ENCODE measurements at regions not wholly inside any gene's neighbourhood (a gene's known extent, or its start where the extent isn't known, plus 50 kb on each side); places are given as distances from the start of the nearest gene placed in this dataset.

- no peak overlapping the region for H3K9ac ChIP-seq (ENCODE audit: low read length)
- H3K27ac ChIP-seq (ENCODE audit: low read depth, low read length): no peak overlapping the region
- no peaks in the 10 kb centered on the region for H3K4me1 ChIP-seq (ENCODE audit: insufficient read depth, low read length)
- H4K20me1 ChIP-seq (ENCODE audit: insufficient read depth, low read length): no peaks in the 10 kb centered on the region
- no peaks in the 10 kb centered on the region for H3K79me2 ChIP-seq (ENCODE audit: insufficient read depth, low read length)
- Mint-ChIP-seq H3K27me3 (ENCODE audit: low read depth, unreplicated experiment) (peaks cover 8% of the 10 kb centered on the region), H3K4me1 (ENCODE audit: low read depth, unreplicated experiment) (peaks cover 9% of the 10 kb centered on the region), H3K4me3 (ENCODE audit: unreplicated experiment) (no peak overlapping the region), H3K27ac (ENCODE audit: unreplicated experiment) (no peak overlapping the region), H3K36me3 (ENCODE audit: low read depth, unreplicated experiment) (no peaks in the 10 kb centered on the region), H3K9me3 (ENCODE audit: unreplicated experiment) (peaks cover 5% of the 10 kb centered on the region)
- H3K9me3 ChIP-seq (ENCODE audit: insufficient read depth, low read depth, low read length): peaks cover 2% of the 10 kb centered on the region
- no peak for DNase-seq (ENCODE audit: low read depth)
- H2AFZ ChIP-seq (ENCODE audit: low read depth, low read length): no peak overlapping the region
- H3K4me2 ChIP-seq (ENCODE audit: low read length): no peak overlapping the region
- H3K4me3 ChIP-seq (ENCODE audit: insufficient read depth, low read depth, low read length): no peak overlapping the region
- no peaks in the 10 kb centered on the region for H3K36me3 ChIP-seq (ENCODE audit: insufficient read depth, low read length)
- FAIRE-seq: no peak
- no peaks in the 10 kb centered on the region for H3K27me3 ChIP-seq (ENCODE audit: insufficient read depth, low read length)
- TF ChIP-seq CTCF (IDR thresholded peaks at IDR 0.05; ENCODE audit: insufficient read depth, low read depth, low read length) (no peak), EZH2 (IDR thresholded peaks at IDR 0.05; ENCODE audit: insufficient read depth, low read length) (no peak)
These were observed 364.9 kb downstream of the ICE1 start for GRCh38 chr5:5787373-5787772.

DNA sequence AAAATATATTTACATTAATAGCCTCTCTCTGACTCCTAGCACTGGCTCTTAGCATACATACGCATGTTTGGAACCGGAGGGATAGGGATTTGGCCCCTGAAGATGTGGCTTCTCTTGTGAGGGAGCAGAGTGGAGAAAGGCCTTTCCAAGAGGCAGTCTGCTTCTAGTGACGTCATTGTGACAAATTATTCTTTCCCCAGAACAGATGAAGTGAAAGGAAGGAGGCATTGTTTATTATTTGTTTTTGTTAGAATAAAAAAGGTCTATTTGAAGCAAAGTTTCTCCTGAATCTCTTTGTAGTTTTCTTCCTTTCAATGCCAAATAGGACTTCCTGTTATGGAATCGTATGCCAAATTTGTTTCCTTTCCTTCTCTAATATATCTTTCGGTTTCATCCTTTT is 361.6 kb downstream of the ICE1 start:
- Histone ChIP-seq H3K4me1 (ENCODE audit: insufficient read depth, low read length) (no peaks in the 10 kb centered on the region), H3K4me2 (ENCODE audit: low read length) (no peak overlapping the region), H3K27me3 (ENCODE audit: insufficient read depth, low read length) (no peaks in the 10 kb centered on the region), H2AFZ (ENCODE audit: low read depth, low read length) (no peak overlapping the region), H3K79me2 (ENCODE audit: insufficient read depth, low read length) (no peaks in the 10 kb centered on the region), H4K20me1 (ENCODE audit: insufficient read depth, low read length) (no peaks in the 10 kb centered on the region), H3K27ac (ENCODE audit: low read depth, low read length) (no peak overlapping the region), H3K9ac (ENCODE audit: low read length) (no peak overlapping the region), H3K9me3 (ENCODE audit: insufficient read depth, low read depth, low read length) (peaks cover 5% of the 10 kb centered on the region), H3K4me3 (ENCODE audit: insufficient read depth, low read depth, low read length) (no peak overlapping the region), H3K36me3 (ENCODE audit: insufficient read depth, low read length) (no peaks in the 10 kb centered on the region)
- Mint-ChIP-seq H3K27me3 (ENCODE audit: low read depth, unreplicated experiment) (no peaks in the 10 kb centered on the region), H3K9me3 (ENCODE audit: unreplicated experiment) (peaks cover 5% of the 10 kb centered on the region), H3K4me3 (ENCODE audit: unreplicated experiment) (no peak overlapping the region), H3K27ac (ENCODE audit: unreplicated experiment) (no peak overlapping the region), H3K4me1 (ENCODE audit: low read depth, unreplicated experiment) (no peaks in the 10 kb centered on the region), H3K36me3 (ENCODE audit: low read depth, unreplicated experiment) (no peaks in the 10 kb centered on the region)
- FAIRE-seq (no peak), DNase-seq (ENCODE audit: low read depth) (no peak)
- no peak for TF ChIP-seq CTCF (IDR thresholded peaks at IDR 0.05; ENCODE audit: insufficient read depth, low read depth, low read length)
- no peak for TF ChIP-seq EZH2 (IDR thresholded peaks at IDR 0.05; ENCODE audit: insufficient read depth, low read length)

- Mint-ChIP-seq H3K4me3 (ENCODE audit: unreplicated experiment) (no peak overlapping the region), H3K4me1 (ENCODE audit: low read depth, unreplicated experiment) (no peaks in the 10 kb centered on the region), H3K9me3 (ENCODE audit: unreplicated experiment) (peaks cover 5% of the 10 kb centered on the region), H3K36me3 (ENCODE audit: low read depth, unreplicated experiment) (no peaks in the 10 kb centered on the region), H3K27me3 (ENCODE audit: low read depth, unreplicated experiment) (no peaks in the 10 kb centered on the region), H3K27ac (ENCODE audit: unreplicated experiment) (no peak overlapping the region)
- Histone ChIP-seq H3K9ac (ENCODE audit: low read length) (no peak overlapping the region), H3K27ac (ENCODE audit: low read depth, low read length) (no peak overlapping the region), H3K4me2 (ENCODE audit: low read length) (no peak overlapping the region), H3K4me3 (ENCODE audit: insufficient read depth, low read depth, low read length) (no peak overlapping the region), H3K9me3 (ENCODE audit: insufficient read depth, low read depth, low read length) (peaks cover 5% of the 10 kb centered on the region), H3K4me1 (ENCODE audit: insufficient read depth, low read length) (no peaks in the 10 kb centered on the region), H3K36me3 (ENCODE audit: insufficient read depth, low read length) (no peaks in the 10 kb centered on the region), H4K20me1 (ENCODE audit: insufficient read depth, low read length) (no peaks in the 10 kb centered on the region), H3K79me2 (ENCODE audit: insufficient read depth, low read length) (no peaks in the 10 kb centered on the region), H2AFZ (ENCODE audit: low read depth, low read length) (no peak overlapping the region), H3K27me3 (ENCODE audit: insufficient read depth, low read length) (no peaks in the 10 kb centered on the region)
- DNase-seq (ENCODE audit: low read depth) (no peak), FAIRE-seq (no peak)
- no peak for TF ChIP-seq CTCF (IDR thresholded peaks at IDR 0.05; ENCODE audit: insufficient read depth, low read depth, low read length)
- no peak for TF ChIP-seq EZH2 (IDR thresholded peaks at IDR 0.05; ENCODE audit: insufficient read depth, low read length)
These were observed 360.5 kb downstream of the ICE1 start for GRCh38 chr5:5783021-5783420.
